Naive thymus-derived CD4-positive, alpha-beta T cell (primary cell): ENCODE measurements at regions not wholly inside any gene's neighbourhood (a gene's known extent, or its start where the extent isn't known, plus 50 kb on each side); places are given as distances from the start of the nearest gene placed in this dataset.

ENCODE experiments used
- ATAC-seq: fragments of 150-1000 bp; cut with Tn5 transposase; 2 replicates; pipeline ENCODE4 v1.10.0; 2021; ENCODE audit warnings: mild to moderate bottlenecking, moderate library complexity
- CTCF ChIA-PET: fragments of 350-600 bp; sonication (Branson Sonifier 250); formaldehyde crosslinking; loops from one replicate; lab custom pipeline; 2021; ENCODE audit warnings: antibody characterized with exemption; lab: Charles Lee
- POLR2A ChIA-PET: fragments of 350-600 bp; sonication (Branson Sonifier 250); formaldehyde crosslinking; loops from one replicate; lab custom pipeline; 2021; ENCODE audit warnings: antibody characterized with exemption, inconsistent platforms; lab: Charles Lee
- DNase-seq, 9 donors: peaks; one replicate each; pipeline versions ENCODE4 v3.0.0 to v3.0.0-alpha.2; 2020 to 2022; ENCODE audit warnings: mixed read lengths in 1 of 9
- H3K27ac ChIP-seq: one replicate; pipeline ENCODE4 v1.7.0; 2013; ENCODE audit warnings: mild to moderate bottlenecking, low read depth, low read length, moderate library complexity
- H3K27me3 ChIP-seq, 2 donors: one replicate each; pipeline ENCODE4 v1.7.0; 2013; ENCODE audit warnings: low read length in 2 of 2, mild to moderate bottlenecking in 2 of 2, moderate library complexity in 2 of 2; ENCODE audit not compliant: control insufficient read depth in 2 of 2, insufficient read depth in 2 of 2
- H3K36me3 ChIP-seq, 3 experiments: 1 replicate in 2 of 3; 2 replicates in 1 of 3; pipeline ENCODE4 v1.7.0; 2013; ENCODE audit warnings: low read length in 3 of 3, mild to moderate bottlenecking in 3 of 3, moderate library complexity in 1 of 3; ENCODE audit not compliant: insufficient read depth in 3 of 3, control insufficient read depth in 2 of 3
- H3K4me1 ChIP-seq, 2 donors: one replicate each; pipeline ENCODE4 v1.7.0; 2013; ENCODE audit warnings: low read length in 2 of 2, mild to moderate bottlenecking in 2 of 2, moderate library complexity in 1 of 2; ENCODE audit not compliant: control insufficient read depth in 2 of 2, insufficient read depth in 2 of 2
- H3K4me3 ChIP-seq: 2 replicates; pipeline ENCODE4 v1.7.0; 2013; ENCODE audit warnings: mild to moderate bottlenecking, low read length
- H3K9me3 ChIP-seq, 3 experiments: 1 replicate in 2 of 3; 2 replicates in 1 of 3; pipeline ENCODE4 v1.7.0; 2013; ENCODE audit warnings: low read length in 3 of 3; ENCODE audit not compliant: control insufficient read depth in 2 of 3
- H3K27ac Mint-ChIP-seq, 9 donors: one replicate each; pipeline ENCODE4 v1.8.0; 2020 to 2022; ENCODE audit warnings: mixed read lengths in 9 of 9, mild to moderate bottlenecking in 8 of 9, moderate library complexity in 5 of 9, inconsistent platforms in 2 of 9
- H3K27me3 Mint-ChIP-seq, 5 donors: one replicate each; pipeline ENCODE4 v1.8.0; 2021 to 2022; ENCODE audit warnings: mixed read lengths in 5 of 5, mild to moderate bottlenecking in 1 of 5
- H3K36me3 Mint-ChIP-seq, 5 donors: one replicate each; pipeline ENCODE4 v1.8.0; 2020 to 2022; ENCODE audit warnings: mixed read lengths in 5 of 5, mild to moderate bottlenecking in 3 of 5, inconsistent platforms in 1 of 5
- H3K4me1 Mint-ChIP-seq, 7 donors: one replicate each; pipeline ENCODE4 v1.8.0; 2020 to 2022; ENCODE audit warnings: mixed read lengths in 7 of 7, mild to moderate bottlenecking in 3 of 7, inconsistent platforms in 1 of 7
- H3K4me3 Mint-ChIP-seq, 10 donors: one replicate each; pipeline ENCODE4 v1.8.0; 2020 to 2022; ENCODE audit warnings: mild to moderate bottlenecking in 10 of 10, mixed read lengths in 10 of 10, moderate library complexity in 6 of 10, inconsistent platforms in 2 of 10
- H3K9me3 Mint-ChIP-seq, 11 donors: one replicate each; pipeline ENCODE4 v1.8.0; 2020 to 2022; ENCODE audit warnings: mixed read lengths in 11 of 11, mild to moderate bottlenecking in 4 of 11, inconsistent platforms in 1 of 11, moderate library complexity in 1 of 11
- intact Hi-C, 2 donors: fragments of 100-400 bp; cut with micrococcal nuclease; formaldehyde crosslinking; loops; one replicate each; pipeline ENCODE4 v1.15.1; 2023

- intact Hi-C loops: no loop called here
- Histone ChIP-seq H3K27me3 (no peaks in the 10 kb centered on the region), H3K4me3 (no peak overlapping the region), H3K36me3 (no peaks in the 10 kb centered on the region), H3K27ac (no peak overlapping the region), H3K4me1 (no peaks in the 10 kb centered on the region), H3K9me3 (no peaks in the 10 kb centered on the region)
- ATAC-seq: no peak
- peaks cover 0 to 6% (median 0%) of the 10 kb centered on the region in 11 donors for H3K9me3 Mint-ChIP-seq
- no peaks in the 10 kb centered on the region for H3K36me3 Mint-ChIP-seq
- H3K4me1 Mint-ChIP-seq: no peaks in the 10 kb centered on the region
- CTCF ChIA-PET: no interaction called here
- peaks cover 0 to 7% (median 0%) of the 10 kb centered on the region in 5 donors for H3K27me3 Mint-ChIP-seq
- H3K4me3 Mint-ChIP-seq: no peak overlapping the region
- no peak overlapping the region for H3K27ac Mint-ChIP-seq
- no peak for DNase-seq
- POLR2A ChIA-PET: no interaction called here
Observed at GRCh38 chr15:35987056-35987455, 441.1 kb upstream of the DPH6 start.

DNA sequence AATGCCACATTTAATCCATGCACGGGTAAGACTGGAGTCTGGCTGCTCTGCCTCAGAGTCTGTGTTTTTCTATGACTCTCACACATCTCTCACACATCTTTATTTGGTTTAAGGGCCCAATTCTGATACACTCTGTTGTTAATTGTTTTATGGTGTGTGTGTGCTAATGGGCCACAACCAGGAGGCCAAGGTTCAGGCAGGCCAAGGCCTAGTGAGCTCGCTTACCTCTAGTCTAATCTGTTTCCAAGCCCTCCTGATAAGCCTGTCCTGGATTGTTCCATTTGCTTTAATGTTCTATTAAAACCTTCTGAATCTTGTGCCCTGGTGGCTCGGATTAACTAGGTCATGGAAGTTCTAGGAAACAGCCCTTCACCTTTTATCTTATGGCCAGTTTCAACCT, 445.4 kb upstream of the DPH6 start:
- Histone ChIP-seq H3K9me3 (no peaks in the 10 kb centered on the region), H3K36me3 (no peaks in the 10 kb centered on the region), H3K4me1 (no peaks in the 10 kb centered on the region), H3K27ac (no peak overlapping the region), H3K4me3 (no peak overlapping the region), H3K27me3 (no peaks in the 10 kb centered on the region)
- Mint-ChIP-seq H3K36me3 (no peaks in the 10 kb centered on the region), H3K4me1 (no peaks in the 10 kb centered on the region), H3K4me3 (no peak overlapping the region), H3K27ac (no peak overlapping the region), H3K27me3 (peaks cover 0 to 7% (median 0%) of the 10 kb centered on the region in 5 donors), H3K9me3 (peaks cover 0 to 6% (median 2%) of the 10 kb centered on the region in 11 donors)
- ATAC-seq (no peak), DNase-seq (no peak)
- CTCF ChIA-PET: no interaction called here
- POLR2A ChIA-PET: no interaction called here
- intact Hi-C loops: no loop called here

DNA sequence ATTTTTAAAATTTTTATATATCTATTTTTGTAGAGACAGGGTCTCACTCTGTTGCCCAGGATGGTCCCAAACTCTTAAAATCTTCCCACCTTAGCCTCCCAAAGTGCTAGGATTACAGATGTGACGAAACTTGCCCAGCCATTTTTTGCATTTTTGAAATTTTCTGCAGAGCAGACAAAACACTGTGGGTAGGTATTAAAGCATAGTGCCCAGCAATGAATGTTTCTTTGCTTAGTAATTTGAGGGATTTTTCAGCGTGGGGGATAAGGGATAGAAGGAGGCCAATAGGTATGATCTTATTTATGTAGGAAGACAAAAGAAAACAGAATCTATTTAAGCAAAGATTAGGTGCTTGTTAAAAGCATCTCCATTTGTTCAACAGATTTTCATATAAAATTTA, 446.8 kb upstream of the DPH6 start:
- H3K4me3 Mint-ChIP-seq: no peak overlapping the region
- H3K27ac ChIP-seq: no peak overlapping the region
- H3K4me1 Mint-ChIP-seq: no peaks in the 10 kb centered on the region
- H3K9me3 ChIP-seq: no peaks in the 10 kb centered on the region
- no peaks in the 10 kb centered on the region for H3K36me3 ChIP-seq
- H3K27me3 ChIP-seq: no peaks in the 10 kb centered on the region
- peaks cover 0 to 7% (median 4%) of the 10 kb centered on the region in 11 donors for H3K9me3 Mint-ChIP-seq
- ChIA-PET CTCF (no interaction called here), POLR2A (no interaction called here)
- H3K27ac Mint-ChIP-seq: no peak overlapping the region
- H3K36me3 Mint-ChIP-seq: no peaks in the 10 kb centered on the region
- DNase-seq: no peak
- no peak for ATAC-seq
- H3K4me3 ChIP-seq: no peak overlapping the region
- no peaks in the 10 kb centered on the region for H3K4me1 ChIP-seq
- H3K27me3 Mint-ChIP-seq: peaks cover 0 to 7% (median 0%) of the 10 kb centered on the region in 5 donors
- intact Hi-C loops: no loop called here

DNA sequence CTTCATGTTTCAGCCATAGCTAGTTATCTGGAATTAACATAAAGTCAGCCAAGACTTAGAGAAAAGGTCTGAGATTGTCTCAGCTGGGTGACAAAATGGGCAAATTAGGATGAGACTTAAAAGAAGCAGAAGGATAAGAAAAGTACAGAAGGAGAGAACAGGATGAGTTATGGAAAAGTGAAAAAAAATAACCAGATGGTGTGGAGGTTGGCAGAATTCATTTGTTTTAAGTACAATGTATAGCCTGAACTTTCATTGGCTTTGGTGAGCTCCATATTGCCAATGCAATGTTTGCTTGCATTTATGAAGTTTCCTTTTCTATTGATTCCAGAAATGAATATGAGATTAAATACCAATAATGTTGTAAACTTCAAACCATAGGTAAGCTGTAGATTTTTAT, 447.2 kb upstream of the DPH6 start:
- H3K27me3 ChIP-seq: no peaks in the 10 kb centered on the region
- POLR2A ChIA-PET: no interaction called here
- no peak for DNase-seq
- no peak overlapping the region for H3K27ac ChIP-seq
- peaks cover 0 to 7% (median 0%) of the 10 kb centered on the region in 5 donors for H3K27me3 Mint-ChIP-seq
- H3K4me3 Mint-ChIP-seq: no peak overlapping the region
- no peaks in the 10 kb centered on the region for H3K9me3 ChIP-seq
- no peaks in the 10 kb centered on the region for H3K36me3 ChIP-seq
- H3K36me3 Mint-ChIP-seq: no peaks in the 10 kb centered on the region
- H3K4me1 ChIP-seq: no peaks in the 10 kb centered on the region
- intact Hi-C loops: no loop called here
- no peak overlapping the region for H3K4me3 ChIP-seq
- no peak overlapping the region for H3K27ac Mint-ChIP-seq
- peaks cover 0 to 10% (median 4%) of the 10 kb centered on the region in 11 donors for H3K9me3 Mint-ChIP-seq
- H3K4me1 Mint-ChIP-seq: no peaks in the 10 kb centered on the region
- CTCF ChIA-PET: no interaction called here
- no peak for ATAC-seq

DNA sequence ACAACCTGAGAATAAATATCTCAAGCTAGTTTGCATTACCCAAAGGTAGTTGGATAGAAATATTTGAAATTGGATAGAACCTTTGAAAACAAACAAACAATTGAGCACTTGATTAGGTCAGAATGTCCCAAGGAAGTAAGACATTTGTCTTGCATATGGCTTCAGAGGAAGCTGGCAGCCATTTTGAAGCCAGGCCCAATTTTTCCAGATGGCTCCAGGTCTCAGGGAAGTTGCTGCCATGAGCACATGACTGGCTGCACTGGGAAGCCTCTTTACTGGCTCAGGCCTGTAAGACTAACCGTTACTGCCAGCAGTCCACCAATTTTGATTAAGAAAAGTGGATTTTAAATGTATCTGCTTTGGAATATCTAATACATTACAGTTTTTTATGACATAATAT, 448.9 kb upstream of the DPH6 start:
- Mint-ChIP-seq H3K4me1 (no peaks in the 10 kb centered on the region), H3K27me3 (peaks cover 0 to 4% (median 0%) of the 10 kb centered on the region in 5 donors), H3K4me3 (no peak overlapping the region), H3K36me3 (no peaks in the 10 kb centered on the region), H3K27ac (no peak overlapping the region), H3K9me3 (peaks cover 0 to 10% (median 2%) of the 10 kb centered on the region in 11 donors)
- Histone ChIP-seq H3K4me1 (no peaks in the 10 kb centered on the region), H3K9me3 (no peaks in the 10 kb centered on the region), H3K36me3 (no peaks in the 10 kb centered on the region), H3K27me3 (no peaks in the 10 kb centered on the region), H3K27ac (no peak overlapping the region), H3K4me3 (no peak overlapping the region)
- intact Hi-C loops: no loop called here
- ChIA-PET CTCF (no interaction called here), POLR2A (interaction anchor here (0.6 kb wide), 1 partner anchor 141 kb away, joined by 4 read pairs; no protein-coding TSS in a partner anchor)
- DNase-seq (no peak), ATAC-seq (no peak)

GRCh38 chr15:35998663-35999602, 453.0 kb upstream of the DPH6 start:
- CTCF ChIA-PET: no interaction called here
- POLR2A ChIA-PET: no interaction called here
- Histone ChIP-seq H3K9me3 (no peaks in the 10 kb centered on the region), H3K4me3 (no peak overlapping the region), H3K4me1 (no peaks in the 10 kb centered on the region), H3K27ac (no peak overlapping the region), H3K36me3 (no peaks in the 10 kb centered on the region), H3K27me3 (no peaks in the 10 kb centered on the region)
- Mint-ChIP-seq H3K27ac (no peak overlapping the region), H3K4me3 (no peak overlapping the region), H3K27me3 (peaks cover 0 to 3% (median 0%) of the 10 kb centered on the region in 5 donors), H3K36me3 (no peaks in the 10 kb centered on the region), H3K4me1 (no peaks in the 10 kb centered on the region), H3K9me3 (peaks cover 0 to 7% (median 2%) of the 10 kb centered on the region in 11 donors)
- intact Hi-C loops: no loop called here
- DNase-seq (no peak), ATAC-seq (no peak)
